Upper lobe of left lung (tissue), 6 donors: ENCODE measurements at regions not wholly inside any gene's neighbourhood (a gene's known extent, or its start where the extent isn't known, plus 50 kb on each side); places are given as distances from the start of the nearest gene placed in this dataset.

Source experiments
- ATAC-seq, 2 donors: fragments of 200-7000 bp; cut with Tn5 transposase; one replicate each; pipeline ENCODE4 v1.9.1; 2022; ENCODE audit warnings: mild to moderate bottlenecking in 2 of 2, moderate library complexity in 2 of 2; ENCODE audit not compliant: low FRiP score in 2 of 2
- DNase-seq, 2 donors: peaks; one replicate each; pipeline ENCODE4 v3.0.0-alpha.2; 2019 to 2020
- H3K27ac ChIP-seq, 4 donors: fragments of 200-600 bp; sonication (generic); one replicate each; pipeline ENCODE4 v1.5.1; 2016 to 2019
- H3K27me3 ChIP-seq, 4 donors: fragments of 200-600 bp; sonication (generic); one replicate each; pipeline ENCODE4 v1.5.1; 2017 to 2019
- H3K36me3 ChIP-seq, 4 donors: fragments of 200-600 bp; sonication (generic); one replicate each; pipeline ENCODE4 v1.5.1; 2016 to 2019
- H3K4me1 ChIP-seq, 4 donors: fragments of 200-600 bp; sonication (generic); one replicate each; pipeline ENCODE4 v1.5.1; 2018 to 2019
- H3K4me3 ChIP-seq, 4 donors: fragments of 200-600 bp; sonication (generic); one replicate each; pipeline ENCODE4 v1.5.1; 2017 to 2019; ENCODE audit warnings: mild to moderate bottlenecking in 2 of 4, moderate library complexity in 1 of 4
- H3K9me3 ChIP-seq, 4 donors: fragments of 200-600 bp; sonication (generic); one replicate each; pipeline ENCODE4 v1.5.1; 2018 to 2019
- EP300 ChIP-seq, 4 donors: sonication (generic); formaldehyde crosslinking; IDR thresholded peaks; one replicate each; pipeline ENCODE4 v1.5.1; 2017; ENCODE audit warnings: antibody characterized with exemption in 4 of 4, control low read depth in 2 of 4
- POLR2A ChIP-seq, 4 donors: fragments of 450-650 bp; IDR thresholded peaks; one replicate each; pipeline ENCODE4 v1.5.1; 2016 to 2017; ENCODE audit warnings: antibody characterized with exemption in 4 of 4, mild to moderate bottlenecking in 2 of 4
- POLR2AphosphoS5 ChIP-seq, 2 donors: sonication (generic); formaldehyde crosslinking; IDR thresholded peaks; one replicate each; pipeline ENCODE4 v1.5.1; 2017; ENCODE audit warnings: antibody characterized with exemption in 2 of 2
- WGBS, 2 donors: methylation state at CpG; one replicate each; pipeline ENCODE4 v1.1.5; 2017 to 2018; 5-methylcytosine and 5-hydroxymethylcytosine counted together
- TF ChIP-seq, protein P1 (sequence below), 6 experiments: fragments of 450-650 bp in 4 of 6; fragments of 200-600 bp in 2 of 6; sonication (generic) in 2 of 6; IDR thresholded peaks; one replicate each; pipeline ENCODE4 v1.5.1; 2016 to 2019; ENCODE audit warnings: antibody characterized with exemption in 6 of 6
- donor health status: DM: no; HTN: no; CAD: no; lungs with moderate emphysema.
- donor health status: DM: no; HTN: yes; CAD: no; lungs with severe emphysema.

GRCh38 chr1:79264975-79265818 is 258.7 kb upstream of the ADGRL4 start:
- 91% methylated on average over 4 of the region's 4 CpGs for WGBS, 2 donors
- no peak overlapping the region for H3K27ac ChIP-seq
- H3K4me1 ChIP-seq = no peaks in the 10 kb centered on the region
- H3K9me3 ChIP-seq = no peaks in the 10 kb centered on the region
- no peaks in the 10 kb centered on the region for H3K36me3 ChIP-seq
- no peak overlapping the region for H3K4me3 ChIP-seq
- no peak for DNase-seq
- ATAC-seq = no peak
- H3K27me3 ChIP-seq = no peaks in the 10 kb centered on the region
- TF ChIP-seq EP300 (IDR thresholded peaks at IDR 0.05) (no peak), POLR2A (IDR thresholded peaks at IDR 0.05) (no peak), POLR2AphosphoS5 (IDR thresholded peaks at IDR 0.05) (no peak)
- TF ChIP-seq, protein P1, sequence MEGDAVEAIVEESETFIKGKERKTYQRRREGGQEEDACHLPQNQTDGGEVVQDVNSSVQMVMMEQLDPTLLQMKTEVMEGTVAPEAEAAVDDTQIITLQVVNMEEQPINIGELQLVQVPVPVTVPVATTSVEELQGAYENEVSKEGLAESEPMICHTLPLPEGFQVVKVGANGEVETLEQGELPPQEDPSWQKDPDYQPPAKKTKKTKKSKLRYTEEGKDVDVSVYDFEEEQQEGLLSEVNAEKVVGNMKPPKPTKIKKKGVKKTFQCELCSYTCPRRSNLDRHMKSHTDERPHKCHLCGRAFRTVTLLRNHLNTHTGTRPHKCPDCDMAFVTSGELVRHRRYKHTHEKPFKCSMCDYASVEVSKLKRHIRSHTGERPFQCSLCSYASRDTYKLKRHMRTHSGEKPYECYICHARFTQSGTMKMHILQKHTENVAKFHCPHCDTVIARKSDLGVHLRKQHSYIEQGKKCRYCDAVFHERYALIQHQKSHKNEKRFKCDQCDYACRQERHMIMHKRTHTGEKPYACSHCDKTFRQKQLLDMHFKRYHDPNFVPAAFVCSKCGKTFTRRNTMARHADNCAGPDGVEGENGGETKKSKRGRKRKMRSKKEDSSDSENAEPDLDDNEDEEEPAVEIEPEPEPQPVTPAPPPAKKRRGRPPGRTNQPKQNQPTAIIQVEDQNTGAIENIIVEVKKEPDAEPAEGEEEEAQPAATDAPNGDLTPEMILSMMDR (IDR thresholded peaks at IDR 0.05) = no peak

DNA sequence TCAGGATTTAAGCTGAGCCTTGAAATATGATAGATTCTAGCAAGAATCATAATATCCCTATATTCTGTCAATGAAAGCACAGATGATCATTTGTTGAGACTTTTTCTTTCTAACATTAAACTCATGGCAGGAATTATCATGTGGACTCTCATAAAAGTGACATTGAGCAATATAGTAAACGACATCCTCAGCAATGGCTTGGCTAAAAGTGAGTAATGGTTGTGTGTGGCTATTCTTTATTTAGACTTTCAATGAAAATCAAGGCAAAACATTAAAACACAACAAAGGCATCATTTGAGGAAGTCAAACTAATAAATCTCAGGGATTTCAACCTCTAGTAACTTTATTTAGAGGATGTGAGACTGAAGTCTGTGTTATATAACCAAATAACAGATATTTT is 257.8 kb upstream of the ADGRL4 start:
- no peaks in the 10 kb centered on the region for H3K9me3 ChIP-seq
- no peaks in the 10 kb centered on the region for H3K4me1 ChIP-seq
- no peak overlapping the region for H3K27ac ChIP-seq
- no peak for DNase-seq
- no peak for TF ChIP-seq POLR2AphosphoS5 (IDR thresholded peaks at IDR 0.05)
- TF ChIP-seq POLR2A (IDR thresholded peaks at IDR 0.05) = no peak
- no peak for TF ChIP-seq EP300 (IDR thresholded peaks at IDR 0.05)
- TF ChIP-seq, protein P1 (IDR thresholded peaks at IDR 0.05) = no peak
- WGBS, 2 donors = 39 to 43% methylated on average over 1 of the region's 1 CpG
- H3K36me3 ChIP-seq = no peaks in the 10 kb centered on the region
- ATAC-seq = no peak
- no peak overlapping the region for H3K4me3 ChIP-seq
- no peaks in the 10 kb centered on the region for H3K27me3 ChIP-seq

DNA sequence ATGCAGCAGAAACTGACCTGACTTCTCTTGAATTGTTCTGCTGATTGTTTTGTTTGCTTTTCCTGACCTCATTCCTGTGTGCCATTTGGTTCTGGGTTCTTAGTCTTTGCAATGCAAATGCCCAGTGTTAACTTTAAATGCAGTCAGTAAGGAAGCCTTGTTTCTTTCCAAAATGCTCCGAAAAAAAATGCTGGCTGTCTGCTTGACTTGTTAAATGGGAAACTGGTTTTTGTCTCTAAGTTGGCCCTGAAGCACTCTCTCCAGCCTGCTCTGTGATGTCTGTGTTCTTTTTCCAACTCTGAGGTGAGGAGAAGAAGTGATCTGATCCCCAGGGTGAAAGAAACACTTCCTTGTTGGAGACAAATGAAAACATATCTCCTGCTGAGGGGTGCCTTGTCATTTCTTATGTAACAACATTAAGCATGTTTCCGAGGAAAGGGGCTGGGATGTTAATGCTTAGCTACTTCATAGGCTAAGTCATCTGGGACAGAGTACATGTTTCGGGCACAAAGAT is 256.3 kb upstream of the ADGRL4 start:
- ATAC-seq (no peak), DNase-seq (no peak)
- no peak overlapping the region for H3K4me3 ChIP-seq
- no peak overlapping the region for H3K27ac ChIP-seq
- WGBS, 2 donors = 65 to 67% methylated on average over 3 of the region's 3 CpGs
- no peaks in the 10 kb centered on the region for H3K36me3 ChIP-seq
- H3K9me3 ChIP-seq = no peaks in the 10 kb centered on the region
- H3K27me3 ChIP-seq = no peaks in the 10 kb centered on the region
- no peaks in the 10 kb centered on the region for H3K4me1 ChIP-seq
- TF ChIP-seq EP300 (IDR thresholded peaks at IDR 0.05) (no peak), POLR2A (IDR thresholded peaks at IDR 0.05) (no peak)

DNA sequence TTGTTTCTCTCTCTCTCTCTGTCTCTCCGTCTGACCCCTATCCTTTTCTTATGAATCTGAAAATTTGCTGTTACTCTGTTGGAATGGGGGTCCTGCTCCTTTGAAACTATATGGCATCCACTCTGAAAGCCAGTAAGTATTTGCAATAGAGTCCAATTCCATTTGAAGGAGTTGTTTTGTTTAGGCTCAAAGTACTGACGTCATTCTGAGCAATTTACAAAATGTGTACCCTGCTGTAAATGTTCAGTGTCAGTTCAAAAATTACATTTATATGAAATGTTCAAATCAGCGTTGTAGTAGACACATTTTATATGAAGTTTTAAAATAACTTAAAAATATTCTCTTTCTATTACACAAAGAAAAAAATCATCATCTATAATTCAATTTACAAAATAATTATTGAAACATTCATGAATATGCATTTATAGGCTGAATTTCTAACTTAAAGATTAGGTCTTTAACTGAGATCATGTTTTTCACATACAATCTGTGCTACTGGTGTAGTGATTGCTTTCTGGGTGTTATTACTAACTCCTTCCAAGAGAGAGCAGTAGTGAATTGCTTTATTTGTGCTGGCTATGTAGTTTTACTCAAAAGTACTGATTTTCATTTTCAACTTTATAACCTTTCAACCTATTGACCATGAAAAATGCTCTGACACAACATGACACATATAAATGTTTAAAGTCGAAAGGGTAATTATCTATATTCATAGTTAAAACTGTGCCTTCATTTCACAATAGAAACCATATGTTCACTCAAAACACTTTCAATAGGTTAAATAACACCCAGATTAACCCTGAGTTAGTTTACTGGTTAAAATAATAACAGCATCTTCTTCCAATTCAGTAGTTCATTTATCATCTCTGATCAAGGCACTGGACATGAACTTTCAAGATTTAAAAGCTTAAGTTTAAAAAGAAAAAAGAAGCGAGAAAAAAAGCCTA is 253.1 kb upstream of the ADGRL4 start:
- H3K4me3 ChIP-seq = no peak overlapping the region
- WGBS, 2 donors = 62% methylated on average over 5 of the region's 5 CpGs

More for the DNA sequence above, 253.1 kb upstream of the ADGRL4 start:
- Histone ChIP-seq H3K9me3 (no peaks in the 10 kb centered on the region), H3K27me3 (no peaks in the 10 kb centered on the region), H3K27ac (no peak overlapping the region), H3K4me1 (no peaks in the 10 kb centered on the region), H3K36me3 (no peaks in the 10 kb centered on the region)
- TF ChIP-seq, protein P1 (IDR thresholded peaks at IDR 0.05) = peak in 1 of 6 experiments; percentile 10
- no peak for TF ChIP-seq POLR2AphosphoS5 (IDR thresholded peaks at IDR 0.05)
- DNase-seq (no peak), ATAC-seq (peak in 1 of 2 donors; percentile 76)
